RPMI7951 (cell line): ENCODE measurements at regions not wholly inside any gene's neighbourhood (a gene's known extent, or its start where the extent isn't known, plus 50 kb on each side); places are given as distances from the start of the nearest gene placed in this dataset.

Experiments
- DNase-seq: peaks from one replicate; pipeline ENCODE4 v3.0.0-alpha.2; 2012; ENCODE audit warnings: low read depth

GRCh38 chr5:124922255-124922975, 176.0 kb upstream of the ZNF608 start:
- DNase-seq: no peak

- DNase-seq: peak; percentile 27
Measured at GRCh38 chr5:124923131-124923530, 176.7 kb upstream of the ZNF608 start.

DNA sequence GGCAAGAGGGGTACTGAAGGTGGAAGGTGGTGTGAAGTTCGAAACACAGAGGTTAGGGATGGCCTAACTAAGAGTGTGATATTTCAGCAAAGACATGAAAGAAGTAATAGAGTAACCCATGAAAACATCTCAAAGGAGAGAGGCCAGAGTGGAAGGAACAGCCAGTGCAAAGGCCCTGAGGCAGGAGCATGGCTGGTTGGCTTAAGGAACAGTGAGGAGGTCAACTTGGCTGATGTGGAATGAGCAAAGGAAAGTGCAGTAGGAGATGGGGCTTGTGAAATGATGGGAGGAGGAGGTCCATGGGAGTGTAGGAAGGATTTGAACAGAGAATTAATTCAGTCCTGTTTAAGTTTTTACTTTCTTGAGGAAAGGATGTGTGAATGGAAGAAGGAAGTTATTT, 178.3 kb upstream of the ZNF608 start:
- DNase-seq: no peak

GRCh38 chr5:124927735-124928134, 181.3 kb upstream of the ZNF608 start:
- DNase-seq: peak; percentile 65

DNA sequence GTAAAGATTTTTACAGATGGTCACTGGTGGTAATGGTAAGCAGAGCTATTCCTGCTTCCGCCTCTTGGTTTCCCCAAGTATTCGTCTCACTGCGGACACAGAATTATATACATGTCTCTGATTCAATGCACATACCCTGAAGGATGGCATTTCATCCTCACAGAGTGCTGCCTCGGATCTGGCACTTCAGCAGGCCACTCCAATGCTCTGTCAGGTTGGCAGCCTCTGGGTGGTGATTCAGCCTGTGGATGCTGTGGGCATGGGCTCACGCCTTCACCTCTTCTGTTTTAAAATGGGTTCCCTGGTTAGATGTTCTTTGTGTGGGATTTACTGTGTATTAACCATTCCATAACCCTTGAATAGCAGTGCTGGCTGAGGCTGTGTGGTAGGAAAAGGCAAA, 182.6 kb upstream of the ZNF608 start:
- DNase-seq: no peak

GRCh38 chr5:124932791-124933600, 186.6 kb upstream of the ZNF608 start:
- DNase-seq: peak; percentile 86

DNA sequence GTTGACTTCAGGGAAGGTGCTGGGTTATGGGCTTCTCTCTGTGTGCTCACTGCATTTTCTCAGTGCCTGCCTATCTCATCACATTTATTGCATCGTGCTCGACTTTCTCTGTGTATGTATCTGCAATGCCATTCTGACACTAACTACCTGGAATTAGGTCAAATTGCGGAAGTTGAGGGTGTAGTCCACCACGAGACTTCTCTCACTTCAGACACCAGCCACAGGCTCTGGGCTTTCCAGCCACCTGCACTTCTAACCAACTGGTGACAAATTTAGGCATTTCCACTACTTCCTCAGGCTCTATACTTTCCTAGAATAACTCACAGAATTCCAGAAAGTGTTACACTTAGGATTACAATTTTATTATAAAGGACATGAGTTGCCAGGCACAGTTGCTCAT, 188.6 kb upstream of the ZNF608 start:
- no peak for DNase-seq

DNA sequence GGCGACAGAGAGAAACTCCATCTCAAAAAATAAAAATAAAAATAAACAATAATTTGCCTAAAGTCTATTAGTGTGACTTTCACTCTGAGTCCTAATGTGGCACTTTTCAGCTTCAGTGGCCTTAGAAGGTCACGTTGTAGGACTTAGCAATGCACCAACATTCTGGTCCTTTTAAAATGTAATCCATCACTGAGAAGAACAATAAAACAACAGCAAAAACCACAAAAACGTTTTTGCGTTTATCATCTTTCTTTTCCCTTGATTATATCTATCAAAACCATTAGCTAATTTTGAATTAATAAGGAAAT, 190.1 kb upstream of the ZNF608 start:
- DNase-seq: no peak

DNA sequence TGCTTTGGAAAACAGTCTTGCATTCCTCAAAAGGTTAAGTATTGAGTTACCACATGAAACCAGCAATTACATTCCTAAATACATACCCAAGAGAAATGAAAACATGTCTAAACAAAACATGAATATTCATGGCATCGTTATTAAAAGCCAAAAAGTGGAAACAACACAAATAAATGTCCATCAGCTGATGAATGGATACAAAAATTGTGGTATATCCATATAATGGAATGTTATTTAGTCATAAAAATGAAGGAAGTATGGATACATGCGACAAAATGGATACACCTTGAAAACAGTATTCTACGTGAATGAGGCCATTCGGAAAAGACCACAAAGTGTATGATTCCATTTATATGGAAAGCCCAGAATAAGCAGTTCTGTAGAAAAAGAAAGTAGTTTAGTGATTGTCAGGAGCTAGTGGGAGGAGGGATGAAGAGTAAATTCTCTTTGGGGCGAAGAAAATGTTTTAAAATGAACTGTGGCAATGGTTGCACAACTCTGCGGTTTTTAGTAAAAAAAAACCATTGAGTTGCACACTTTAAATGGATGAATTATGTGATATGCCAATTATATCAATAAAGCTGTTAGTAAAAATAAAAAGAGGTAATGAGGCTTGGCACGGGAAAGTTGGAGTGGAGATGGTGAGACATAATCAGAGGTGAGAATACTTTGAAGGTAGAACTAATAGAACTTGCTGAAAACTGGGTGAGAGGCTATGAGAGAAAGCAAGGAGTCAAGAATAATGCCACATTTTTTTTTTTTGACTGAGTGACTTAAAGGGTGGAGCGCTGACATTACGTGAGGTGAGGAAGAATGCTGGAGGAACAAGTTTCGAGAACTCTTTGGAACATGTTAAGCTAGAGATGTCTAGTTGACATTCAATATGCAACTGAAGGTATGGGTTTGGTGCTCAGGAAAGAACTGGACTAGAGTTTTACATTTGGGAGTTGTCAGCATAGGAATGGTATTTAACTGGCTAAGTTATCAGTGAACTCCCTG, 194.9 kb upstream of the ZNF608 start:
- DNase-seq: peak; percentile 50

DNA sequence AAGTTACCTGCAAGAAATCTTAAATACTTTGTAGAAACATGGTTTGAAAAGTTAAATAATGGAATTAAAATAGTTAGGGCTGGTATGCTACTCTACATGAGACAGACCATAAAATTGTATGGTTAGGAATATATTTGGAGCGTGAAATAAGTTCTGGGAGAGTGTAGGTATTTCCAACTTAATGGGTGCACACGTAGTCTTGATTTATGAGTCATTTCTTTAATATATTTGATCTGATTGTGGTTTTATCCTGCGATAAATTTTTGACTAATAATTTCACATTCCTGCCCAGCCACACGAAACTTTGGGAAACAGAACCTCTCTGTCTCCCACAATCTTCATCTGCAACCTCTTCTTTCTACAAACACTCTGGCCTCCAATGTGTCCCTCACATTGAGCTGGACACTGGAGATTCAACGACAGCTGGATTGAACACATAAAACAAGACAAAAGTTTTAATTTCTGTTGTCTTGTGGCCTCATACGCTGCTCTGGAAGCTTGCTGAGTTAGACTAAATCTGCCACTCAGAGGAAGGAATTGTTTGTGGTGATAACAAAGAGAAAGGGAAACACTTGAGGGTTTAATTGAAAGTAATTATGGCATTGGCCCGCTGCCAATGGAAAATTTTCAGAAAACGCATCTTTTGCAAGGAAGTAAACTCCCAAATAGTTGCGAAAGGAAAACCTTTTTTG, 201.8 kb upstream of the ZNF608 start:
- DNase-seq: peak; percentile 66

DNA sequence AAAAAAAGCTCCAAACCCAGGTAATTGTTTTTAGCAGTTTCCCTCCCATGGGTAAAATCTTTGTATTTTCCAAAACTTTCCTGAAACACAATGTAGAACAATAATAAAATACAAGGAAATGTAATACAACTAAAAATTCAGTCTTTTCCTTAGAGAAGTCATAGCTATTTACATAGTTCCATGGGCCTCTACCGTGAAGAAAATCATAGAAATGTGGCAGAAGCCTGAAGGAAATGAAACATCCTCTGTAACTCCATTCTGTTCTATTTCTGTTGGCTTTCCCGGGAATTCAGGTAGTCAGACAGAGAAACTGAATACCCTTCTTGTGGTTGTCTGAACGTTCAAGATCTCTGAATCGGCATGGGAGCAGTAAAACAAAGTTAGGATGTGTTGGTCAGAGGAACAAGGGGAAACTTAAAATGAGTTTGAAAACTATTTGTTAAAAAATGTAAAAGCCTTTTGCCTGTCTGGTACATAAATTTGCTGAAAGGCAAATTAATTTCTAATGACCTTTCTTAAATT, 202.4 kb upstream of the ZNF608 start:
- DNase-seq: peak; percentile 45

GRCh38 chr5:124949862-124950261, 203.4 kb upstream of the ZNF608 start:
- peak; percentile 73 for DNase-seq

- DNase-seq: no peak
Measured at GRCh38 chr5:124951105-124951504, 204.7 kb upstream of the ZNF608 start.

DNA sequence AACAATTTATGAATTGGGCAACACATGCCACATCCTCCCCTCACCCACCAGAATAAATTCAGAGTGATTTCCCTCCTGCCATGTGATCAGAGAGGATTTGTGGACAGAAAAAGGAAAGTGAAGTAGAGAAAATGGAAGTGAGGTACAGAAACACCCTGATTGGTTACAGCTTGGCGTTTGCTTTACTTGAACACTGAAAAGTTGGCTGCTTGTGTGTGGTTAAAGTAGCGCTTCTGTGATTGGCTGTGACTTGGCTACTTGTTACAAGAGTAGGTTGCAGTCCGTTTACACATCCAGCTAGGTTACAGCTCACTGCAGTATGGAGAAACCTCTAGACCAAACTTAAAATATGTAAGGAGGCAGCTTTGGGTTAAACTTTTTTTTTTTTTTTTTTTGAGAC, 205.2 kb upstream of the ZNF608 start:
- no peak for DNase-seq

GRCh38 chr5:124952079-124952478, 205.6 kb upstream of the ZNF608 start:
- DNase-seq: peak; percentile 63

DNA sequence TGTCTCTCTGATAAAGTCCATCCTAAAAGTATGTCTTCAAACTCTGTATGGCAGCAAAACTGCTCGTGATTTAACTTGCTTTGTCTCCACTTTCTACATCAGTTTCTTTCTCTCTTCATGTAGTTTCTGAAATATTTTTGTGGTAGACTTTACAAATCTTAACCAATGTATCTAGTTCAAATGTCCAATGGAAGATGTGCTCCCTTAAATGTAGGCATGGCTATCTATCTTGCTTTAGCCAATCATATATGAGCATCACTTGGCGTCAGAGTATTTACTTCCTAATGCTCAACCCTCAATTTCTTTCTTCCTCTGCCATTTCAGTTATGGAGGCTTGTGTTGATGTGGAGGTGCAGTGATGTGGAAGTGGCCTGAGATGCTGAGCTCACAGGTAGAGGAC, 206.1 kb upstream of the ZNF608 start:
- DNase-seq: no peak

GRCh38 chr5:124954784-124955183, 208.3 kb upstream of the ZNF608 start:
- no peak for DNase-seq

DNA sequence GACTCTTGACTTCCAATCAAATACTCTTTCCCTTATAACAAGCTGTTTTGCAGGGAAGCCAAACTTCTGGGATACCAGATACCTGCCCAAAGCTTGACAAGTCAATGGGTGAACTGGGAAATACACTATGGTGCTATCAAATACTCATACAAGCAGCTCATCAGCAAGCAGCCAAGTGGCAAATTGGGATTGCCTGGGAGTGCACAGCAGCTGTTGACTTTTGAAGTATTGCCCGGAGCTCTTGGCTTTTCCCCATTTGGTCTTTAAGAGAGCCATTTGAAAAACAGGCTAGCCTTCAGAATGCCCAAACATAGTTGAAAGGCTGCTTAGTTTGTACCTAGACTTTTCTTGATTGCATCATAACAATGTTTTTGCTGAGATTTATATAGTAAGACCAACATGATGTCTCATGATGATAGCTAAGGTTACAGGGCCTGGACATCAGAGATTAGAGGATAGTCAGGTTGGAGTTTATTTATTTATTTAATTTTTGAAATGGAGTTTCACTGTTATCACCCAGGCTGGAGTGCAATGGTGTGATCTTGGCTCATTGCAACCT, 210.1 kb upstream of the ZNF608 start:
- peak; percentile 53 for DNase-seq

DNA sequence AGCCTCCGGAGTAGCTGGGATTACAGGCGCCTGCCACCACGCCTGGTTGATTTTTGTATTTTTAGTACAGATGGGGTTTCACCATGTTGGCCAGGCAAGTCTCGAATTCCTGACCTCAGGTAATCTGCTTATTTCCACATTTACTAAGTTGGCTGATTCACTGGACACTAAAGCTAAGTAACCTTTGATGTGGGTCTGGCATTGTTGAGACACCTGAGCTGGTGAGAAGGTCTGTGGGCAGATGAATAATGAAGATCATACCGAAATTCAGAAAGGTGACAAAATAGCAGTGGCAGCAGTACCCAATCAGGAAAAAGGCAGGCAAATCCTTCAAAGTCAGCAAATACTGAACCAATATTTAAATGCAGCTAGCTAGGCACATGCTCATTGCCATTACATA, 210.6 kb upstream of the ZNF608 start:
- no peak for DNase-seq

- DNase-seq: no peak
Measured at GRCh38 chr5:124960266-124960665, 213.8 kb upstream of the ZNF608 start.

DNA sequence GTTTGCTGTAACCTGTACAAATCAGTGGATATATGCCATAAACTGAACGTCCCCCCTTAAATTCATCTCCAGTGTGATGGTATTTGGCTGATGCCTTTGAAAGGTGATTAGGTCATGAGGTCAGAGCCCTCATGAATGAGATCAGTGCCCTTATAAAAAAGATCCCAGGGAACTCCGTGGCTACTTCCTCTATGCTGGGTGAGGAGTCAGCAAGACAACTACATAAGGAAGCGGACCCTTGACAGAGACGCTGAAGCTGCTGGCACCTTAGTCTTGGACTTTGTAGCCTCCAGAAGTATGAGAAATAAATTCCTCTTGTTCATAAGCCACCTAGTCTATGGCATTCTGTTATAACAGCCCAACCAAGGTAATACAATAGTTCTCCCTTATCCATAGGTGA, 215.1 kb upstream of the ZNF608 start:
- DNase-seq: no peak
